Ishikawa (cell line): ENCODE measurements at regions not wholly inside any gene's neighbourhood (a gene's known extent, or its start where the extent isn't known, plus 50 kb on each side); places are given as distances from the start of the nearest gene placed in this dataset.

Experiments used
- CEBPB ChIP-seq: IDR thresholded peaks from 2 replicates; pipeline ENCODE4 v1.6.1; 2012
- CREB1 ChIP-seq: IDR thresholded peaks from 2 replicates; pipeline ENCODE4 v1.6.1; 2012; ENCODE audit warnings: low read depth
- EGR1 ChIP-seq: IDR thresholded peaks from 2 replicates; pipeline ENCODE4 v1.6.1; 2012
- EP300 ChIP-seq: IDR thresholded peaks from 2 replicates; pipeline ENCODE4 v1.6.1; 2012; ENCODE audit warnings: borderline replicate concordance
- FOXM1 ChIP-seq: IDR thresholded peaks from 2 replicates; pipeline ENCODE4 v1.6.1; 2012; ENCODE audit warnings: low read depth, borderline replicate concordance
- NFIC ChIP-seq: IDR thresholded peaks from 2 replicates; pipeline ENCODE4 v1.6.1; 2012
- RAD21 ChIP-seq: IDR thresholded peaks from 2 replicates; pipeline ENCODE4 v1.6.1; 2012; ENCODE audit warnings: low read depth
- REST ChIP-seq: IDR thresholded peaks from 2 replicates; pipeline ENCODE4 v1.6.1; 2012; ENCODE audit warnings: low read depth, mild to moderate bottlenecking
- TAF1 ChIP-seq: IDR thresholded peaks from 2 replicates; pipeline ENCODE4 v1.6.1; 2012; ENCODE audit warnings: low read depth, mild to moderate bottlenecking
- TCF12 ChIP-seq: IDR thresholded peaks from 2 replicates; pipeline ENCODE4 v1.6.1; 2012; ENCODE audit warnings: low read depth
- TEAD4 ChIP-seq: IDR thresholded peaks from 2 replicates; pipeline ENCODE4 v1.6.1; 2012
- YY1 ChIP-seq: IDR thresholded peaks from 2 replicates; pipeline ENCODE4 v1.6.1; 2012; ENCODE audit warnings: low read depth
- ZBTB7A ChIP-seq: IDR thresholded peaks from 2 replicates; pipeline ENCODE4 v1.6.1; 2012; ENCODE audit warnings: low read depth
- TF ChIP-seq, protein P1 (sequence below): IDR thresholded peaks from 2 replicates; pipeline ENCODE4 v1.6.1; 2012
- TF ChIP-seq, protein P2 (sequence below): IDR thresholded peaks from 2 replicates; pipeline ENCODE4 v1.6.1; 2012

- no peak for TF ChIP-seq YY1
- no peak for TF ChIP-seq CEBPB
- TF ChIP-seq REST = no peak
- TF ChIP-seq NFIC = no peak
- TF ChIP-seq, protein P1, sequence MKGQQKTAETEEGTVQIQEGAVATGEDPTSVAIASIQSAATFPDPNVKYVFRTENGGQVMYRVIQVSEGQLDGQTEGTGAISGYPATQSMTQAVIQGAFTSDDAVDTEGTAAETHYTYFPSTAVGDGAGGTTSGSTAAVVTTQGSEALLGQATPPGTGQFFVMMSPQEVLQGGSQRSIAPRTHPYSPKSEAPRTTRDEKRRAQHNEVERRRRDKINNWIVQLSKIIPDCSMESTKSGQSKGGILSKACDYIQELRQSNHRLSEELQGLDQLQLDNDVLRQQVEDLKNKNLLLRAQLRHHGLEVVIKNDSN = no peak
- no peak for TF ChIP-seq EP300
- no peak for TF ChIP-seq RAD21
- TF ChIP-seq EGR1 = no peak
- TF ChIP-seq FOXM1 = no peak
- no peak for TF ChIP-seq CREB1
- TF ChIP-seq, protein P2, sequence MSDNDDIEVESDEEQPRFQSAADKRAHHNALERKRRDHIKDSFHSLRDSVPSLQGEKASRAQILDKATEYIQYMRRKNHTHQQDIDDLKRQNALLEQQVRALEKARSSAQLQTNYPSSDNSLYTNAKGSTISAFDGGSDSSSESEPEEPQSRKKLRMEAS = no peak
- TF ChIP-seq TEAD4 = no peak
These were observed 72.5 kb upstream of the MAX start for GRCh38 chr14:65174783-65175182.

DNA sequence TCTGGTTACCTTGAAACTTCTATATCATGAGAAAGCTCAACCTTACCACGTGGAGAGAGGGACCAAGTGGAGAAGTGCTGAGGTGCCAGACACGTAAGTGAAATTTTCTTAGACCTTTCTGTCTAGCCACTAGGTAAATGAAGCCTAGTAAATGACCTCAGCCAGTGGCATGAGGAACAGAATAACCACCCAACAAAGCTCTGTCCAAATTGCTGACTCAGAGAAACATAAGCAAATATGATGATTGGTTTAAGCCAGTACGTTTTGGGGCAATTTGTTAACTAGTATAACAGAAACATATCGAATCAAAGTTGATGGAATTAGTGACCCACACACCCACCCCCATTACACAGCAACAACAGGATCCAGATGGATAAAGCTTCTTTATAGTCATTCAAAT, 75.2 kb upstream of the MAX start:
- TF ChIP-seq, protein P2 = no peak
- TF ChIP-seq TCF12 (no peak), FOXM1 (no peak), REST (no peak), NFIC (no peak), CREB1 (no peak), YY1 (no peak), ZBTB7A (no peak), TAF1 (no peak), CEBPB (no peak), TEAD4 (no peak)

DNA sequence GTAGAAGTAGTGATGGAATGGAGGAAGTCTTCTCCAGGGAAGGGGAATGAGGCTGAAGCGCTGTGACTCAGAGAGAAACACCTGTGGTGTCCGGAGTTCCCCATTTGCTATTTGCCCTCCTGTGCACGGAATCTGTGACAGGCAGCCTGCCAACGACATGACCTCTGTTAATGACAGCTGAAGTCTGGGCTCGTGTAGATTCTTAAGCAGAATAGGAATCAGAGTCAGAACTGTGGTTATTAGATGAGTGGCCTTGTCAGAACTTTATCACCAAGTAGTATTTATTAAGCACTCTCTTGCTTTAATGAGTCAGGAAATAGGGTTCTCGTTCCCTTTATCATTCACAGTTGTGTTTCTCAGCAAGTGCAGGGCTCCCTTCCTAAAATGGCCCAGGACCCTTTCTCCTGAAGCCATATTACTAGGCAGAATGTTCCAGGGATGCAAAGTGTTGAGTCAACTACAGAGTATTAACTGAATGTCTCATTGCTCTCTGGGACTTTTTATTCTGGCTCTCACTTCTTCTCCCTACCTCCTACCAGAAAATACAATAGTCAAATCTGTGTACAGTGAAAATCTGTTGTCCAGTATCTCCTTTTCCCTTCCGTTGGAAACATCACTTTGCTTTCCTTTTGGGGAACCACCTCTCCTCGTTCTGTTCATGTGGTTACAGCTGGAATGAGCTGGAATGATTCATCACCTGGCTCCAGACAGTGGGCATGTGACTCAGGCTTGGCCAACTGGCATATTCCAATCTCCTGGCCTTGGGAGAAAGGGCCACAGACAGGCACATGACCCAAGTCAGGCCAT, 77.8 kb upstream of the MAX start:
- TF ChIP-seq TAF1 = no peak
- TF ChIP-seq CEBPB = no peak
- no peak for TF ChIP-seq EP300
- TF ChIP-seq RAD21 = no peak
- TF ChIP-seq, protein P1 = peak; percentile 82
- TF ChIP-seq REST = no peak
- TF ChIP-seq, protein P2 = peak; percentile 38; the same call in 1 of the 2 replicates

GRCh38 chr14:65180725-65181025, 78.4 kb upstream of the MAX start:
- TF ChIP-seq RAD21 = no peak
- no peak for TF ChIP-seq EGR1
- TF ChIP-seq REST = no peak
- TF ChIP-seq ZBTB7A = no peak
